NT2/D1 (cell line): ENCODE measurements at regions not wholly inside any gene's neighbourhood (a gene's known extent, or its start where the extent isn't known, plus 50 kb on each side); places are given as distances from the start of the nearest gene placed in this dataset.

Experiments used
- SUZ12 ChIP-seq: IDR thresholded peaks from 2 replicates; pipeline ENCODE4 v1.6.1; 2011; ENCODE audit not compliant: insufficient read length, insufficient read depth; ENCODE audit errors: extremely low read depth
- YY1 ChIP-seq: IDR thresholded peaks from 2 replicates; pipeline ENCODE4 v1.6.1; 2011; ENCODE audit not compliant: insufficient read length, insufficient read depth
- ZNF274 ChIP-seq: IDR thresholded peaks from 2 replicates; pipeline ENCODE4 v1.6.1; 2011; ENCODE audit warnings: mild to moderate bottlenecking, low read depth, low read length

DNA sequence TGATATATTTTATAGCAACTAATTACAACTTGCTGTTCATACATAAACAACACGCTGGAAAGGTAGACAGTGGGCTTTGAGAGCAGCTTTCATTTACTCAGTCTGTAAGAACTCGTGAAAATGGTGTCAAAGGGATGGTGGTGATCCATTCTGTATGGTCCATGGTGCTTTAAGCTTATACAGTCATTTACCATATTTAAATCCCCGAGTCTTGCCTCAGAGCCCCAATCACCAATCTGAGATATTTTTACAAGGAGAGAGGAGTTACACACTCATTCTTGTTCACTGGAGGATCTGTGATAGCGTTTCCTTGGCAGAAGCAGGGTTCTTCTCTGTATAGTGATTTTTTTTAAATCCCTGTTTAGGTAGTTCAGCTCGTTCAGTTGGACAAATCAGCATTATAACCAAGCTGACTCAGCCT, 694.6 kb downstream of the USP25 start:
- no peak for TF ChIP-seq YY1
- TF ChIP-seq ZNF274: no peak
- TF ChIP-seq SUZ12: no peak
